ENCODE measurements at regions not wholly inside any gene's neighbourhood (a gene's known extent, or its start where the extent isn't known, plus 50 kb on each side); places are given as distances from the start of the nearest gene placed in this dataset.
"Not testable (repeated sequence)": the region's sequence is repeated elsewhere in the genome, so short reads cannot be mapped to it uniquely, and the experiment has no call there.

DNA sequence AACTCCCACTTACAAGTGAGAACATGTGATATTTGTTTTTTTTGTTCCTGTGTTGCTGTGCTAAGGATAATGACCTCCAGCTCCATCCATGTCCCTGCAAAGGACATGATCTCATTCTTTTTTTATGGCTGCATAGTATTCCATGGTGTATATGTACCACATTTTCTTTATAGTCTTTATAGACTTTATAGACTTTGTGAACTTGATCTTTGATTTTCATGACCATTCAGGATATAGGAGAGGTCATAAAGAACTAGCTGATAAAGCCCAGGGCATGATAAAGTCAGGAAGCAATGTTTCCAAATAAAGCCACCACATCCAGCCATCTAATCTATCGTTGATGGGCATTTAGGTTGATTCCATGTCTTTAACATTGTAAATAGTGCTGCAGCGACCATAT lies 198.5 kb upstream of the PTPRZ1 start:
- not testable (repeated sequence) for TF ChIP-seq EP300, CTCF (IDR thresholded peaks at IDR 0.05)

Data from esophagus muscularis mucosa (tissue), 3 donors.